Prostate gland (tissue), 2 donors: ENCODE measurements at regions not wholly inside any gene's neighbourhood (a gene's known extent, or its start where the extent isn't known, plus 50 kb on each side); places are given as distances from the start of the nearest gene placed in this dataset.

Experiments
- CTCF ChIP-seq, 4 experiments: fragments of 200-600 bp in 2 of 4; fragments of 450-650 bp in 2 of 4; sonication (generic) in 2 of 4; IDR thresholded peaks; 1 replicate in 3 of 4; 2 replicates in 1 of 4; pipeline ENCODE4 v1.5.1; 2016 to 2019; ENCODE audit warnings: antibody characterized with exemption in 4 of 4, mild to moderate bottlenecking in 2 of 4, moderate library complexity in 2 of 4
- POLR2A ChIP-seq: fragments of 450-650 bp; IDR thresholded peaks from one replicate; pipeline ENCODE4 v1.6.1; 2016; ENCODE audit warnings: antibody characterized with exemption, mild to moderate bottlenecking

DNA sequence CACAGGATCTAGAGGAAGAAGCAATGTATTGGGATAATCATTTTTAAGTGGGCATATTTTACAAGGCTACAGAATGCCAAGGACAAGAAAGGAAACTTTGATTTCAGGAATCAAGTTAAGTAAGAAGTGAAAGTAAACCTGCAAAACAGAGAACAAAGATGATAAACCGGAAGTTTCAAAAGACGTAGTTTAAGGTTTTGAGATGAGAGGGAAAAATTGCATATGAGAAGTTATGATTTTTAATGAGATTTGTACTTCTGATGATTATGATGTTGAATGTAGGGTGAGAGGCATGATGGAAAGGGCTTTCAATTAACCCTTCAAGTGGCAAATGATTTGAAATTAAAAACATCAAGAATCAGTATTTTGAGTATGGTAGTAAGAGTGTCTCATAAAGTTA lies 134.9 kb downstream of the CAPZA3 start:
- TF ChIP-seq CTCF (IDR thresholded peaks at IDR 0.05) (no peak), POLR2A (no peak)
